ENCODE measurements at regions not wholly inside any gene's neighbourhood (a gene's known extent, or its start where the extent isn't known, plus 50 kb on each side); places are given as distances from the start of the nearest gene placed in this dataset.

GRCh38 chr4:136784326-136784725, 748.0 kb downstream of the PCDH18 start:
- H3K27me3 ChIP-seq = no peaks in the 10 kb centered on the region
- no peak for DNase-seq
- TF ChIP-seq EP300 (IDR thresholded peaks at IDR 0.05) (no peak), POLR2AphosphoS5 (IDR thresholded peaks at IDR 0.05) (no peak), POLR2A (IDR thresholded peaks at IDR 0.05) (no peak), CTCF (IDR thresholded peaks at IDR 0.05) (no peak)
- no peak overlapping the region for H3K27ac ChIP-seq
- intact Hi-C loops (cut with DNase I) = no loop called here
- H3K4me3 ChIP-seq = no peak overlapping the region
- 82% methylated on average over 1 of the region's 1 CpG for WGBS, 2 donors
- H3K9me3 ChIP-seq = peaks cover 0 to 1% (median 0%) of the 10 kb centered on the region in 4 donors
- no peaks in the 10 kb centered on the region for H3K36me3 ChIP-seq
- H3K4me1 ChIP-seq = peaks cover 0 to 4% (median 0%) of the 10 kb centered on the region in 4 donors

DNA sequence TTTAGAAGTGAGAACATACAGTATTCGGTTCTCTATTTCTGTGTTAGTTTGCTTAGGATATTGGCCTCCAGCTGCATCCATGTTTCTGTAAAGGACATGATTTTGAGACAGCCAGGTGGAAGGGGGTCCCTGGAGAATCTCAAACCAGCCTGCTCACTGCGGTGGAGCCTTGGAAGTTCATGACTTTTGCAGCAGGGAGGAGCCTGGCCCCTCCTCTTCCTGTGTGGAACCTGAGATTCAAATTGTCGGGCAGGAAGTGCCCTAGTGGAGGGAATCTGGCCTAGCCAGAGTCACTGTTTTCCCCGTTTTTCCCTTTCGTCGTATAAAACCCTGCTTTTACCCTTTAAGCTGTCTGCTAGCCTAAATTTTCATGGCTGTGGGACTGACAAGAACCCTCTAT, 762.6 kb downstream of the PCDH18 start:
- intact Hi-C loops (cut with DNase I) = no loop called here
- Histone ChIP-seq H3K4me1 (no peaks in the 10 kb centered on the region), H3K36me3 (no peaks in the 10 kb centered on the region), H3K27ac (no peak overlapping the region), H3K9me3 (no peaks in the 10 kb centered on the region), H3K27me3 (no peaks in the 10 kb centered on the region), H3K4me3 (no peak overlapping the region)
- 91 to 93% methylated on average over 6 of the region's 6 CpGs for WGBS, 2 donors
- no peak for TF ChIP-seq POLR2AphosphoS5 (IDR thresholded peaks at IDR 0.05)
- TF ChIP-seq CTCF (IDR thresholded peaks at IDR 0.05) = no peak
- TF ChIP-seq POLR2A (IDR thresholded peaks at IDR 0.05) = no peak
- no peak for TF ChIP-seq EP300 (IDR thresholded peaks at IDR 0.05)
- no peak for DNase-seq

GRCh38 chr4:136768925-136769275, 763.4 kb downstream of the PCDH18 start:
- Histone ChIP-seq H3K27ac (no peak overlapping the region), H3K9me3 (no peaks in the 10 kb centered on the region), H3K4me1 (peaks cover 0 to 5% (median 4%) of the 10 kb centered on the region in 4 donors), H3K36me3 (no peaks in the 10 kb centered on the region), H3K27me3 (no peaks in the 10 kb centered on the region), H3K4me3 (no peak overlapping the region)
- intact Hi-C loops (cut with DNase I) = no loop called here
- TF ChIP-seq EP300 (IDR thresholded peaks at IDR 0.05) = no peak
- TF ChIP-seq CTCF (IDR thresholded peaks at IDR 0.05) = no peak
- no peak for TF ChIP-seq POLR2A (IDR thresholded peaks at IDR 0.05)
- TF ChIP-seq POLR2AphosphoS5 (IDR thresholded peaks at IDR 0.05) = no peak
- no peak for DNase-seq
- WGBS, 2 donors = 41 to 49% methylated on average over 1 of the region's 1 CpG

DNA sequence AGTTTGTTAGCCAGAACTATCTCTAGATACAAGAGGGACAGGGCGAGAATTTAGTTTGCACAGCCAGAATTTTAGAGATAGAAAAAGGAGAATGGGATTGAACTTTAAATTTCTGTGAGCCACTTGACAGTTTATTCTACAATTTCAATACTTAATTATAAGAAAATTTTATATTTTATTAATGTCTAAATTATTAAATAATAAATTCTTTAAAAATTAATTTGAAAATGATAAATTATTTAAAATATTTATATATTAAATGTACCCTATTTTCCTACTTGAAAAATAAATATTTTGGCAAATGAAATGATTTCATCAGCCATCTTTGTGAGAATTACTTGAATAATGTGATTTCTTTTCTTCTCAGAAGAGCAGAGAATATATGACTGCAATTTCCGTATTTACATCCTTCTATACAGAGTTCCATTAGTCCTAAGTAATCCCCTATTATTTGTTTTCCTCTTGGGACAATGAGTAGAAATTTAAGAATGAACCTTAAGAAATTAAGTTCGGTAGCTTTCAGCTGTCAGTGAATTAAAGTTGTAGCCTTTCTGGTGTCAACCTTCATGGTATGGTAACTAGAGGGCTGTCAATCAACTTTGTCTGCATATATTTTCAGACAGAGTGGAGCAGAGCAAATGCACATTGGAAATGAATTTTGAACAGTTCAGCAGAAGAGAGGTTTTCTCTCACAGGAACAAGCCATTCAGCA, 763.9 kb downstream of the PCDH18 start:
- intact Hi-C loops (cut with DNase I) = no loop called here
- peaks cover 0 to 8% (median 6%) of the 10 kb centered on the region in 4 donors for H3K4me1 ChIP-seq
- no peak for TF ChIP-seq POLR2A (IDR thresholded peaks at IDR 0.05)
- no peak for TF ChIP-seq POLR2AphosphoS5 (IDR thresholded peaks at IDR 0.05)
- TF ChIP-seq EP300 (IDR thresholded peaks at IDR 0.05) = no peak
- TF ChIP-seq CTCF (IDR thresholded peaks at IDR 0.05) = no peak
- no peaks in the 10 kb centered on the region for H3K9me3 ChIP-seq
- no peak overlapping the region for H3K27ac ChIP-seq
- no peaks in the 10 kb centered on the region for H3K36me3 ChIP-seq
- no peak overlapping the region for H3K4me3 ChIP-seq
- 84 to 85% methylated on average over 3 of the region's 3 CpGs for WGBS, 2 donors
- no peaks in the 10 kb centered on the region for H3K27me3 ChIP-seq
- no peak for DNase-seq

DNA sequence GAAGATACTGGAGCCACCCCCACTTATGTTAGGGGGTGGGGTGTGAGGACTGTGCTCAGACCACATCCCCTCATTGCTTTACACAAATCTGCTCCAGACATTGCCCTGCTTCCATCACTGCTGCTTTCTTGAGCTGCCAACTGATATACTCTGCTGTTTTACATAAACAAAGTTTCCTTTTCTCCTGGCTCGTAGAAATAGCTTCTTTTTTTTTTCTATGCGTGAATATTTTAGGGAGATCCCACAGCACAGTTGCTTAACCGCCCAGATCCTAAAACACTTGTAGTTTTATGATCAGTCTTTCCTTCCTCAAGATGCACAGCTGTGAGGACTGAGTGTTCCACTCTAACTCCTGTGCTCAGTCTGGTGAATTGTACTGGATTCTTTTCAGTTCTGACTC, 768.4 kb downstream of the PCDH18 start:
- intact Hi-C loops (cut with DNase I) = no loop called here
- H3K27me3 ChIP-seq = no peaks in the 10 kb centered on the region
- peaks cover 0 to 8% (median 6%) of the 10 kb centered on the region in 4 donors for H3K4me1 ChIP-seq
- no peak overlapping the region for H3K4me3 ChIP-seq
- H3K36me3 ChIP-seq = no peaks in the 10 kb centered on the region
- no peak for DNase-seq
- no peak overlapping the region for H3K27ac ChIP-seq
- TF ChIP-seq EP300 (IDR thresholded peaks at IDR 0.05) (no peak), POLR2AphosphoS5 (IDR thresholded peaks at IDR 0.05) (no peak), CTCF (IDR thresholded peaks at IDR 0.05) (no peak)
- WGBS, 2 donors = 71 to 76% methylated on average over 3 of the region's 3 CpGs
- no peaks in the 10 kb centered on the region for H3K9me3 ChIP-seq
